ENCODE measurements at regions not wholly inside any gene's neighbourhood (a gene's known extent, or its start where the extent isn't known, plus 50 kb on each side); places are given as distances from the start of the nearest gene placed in this dataset.

DNA sequence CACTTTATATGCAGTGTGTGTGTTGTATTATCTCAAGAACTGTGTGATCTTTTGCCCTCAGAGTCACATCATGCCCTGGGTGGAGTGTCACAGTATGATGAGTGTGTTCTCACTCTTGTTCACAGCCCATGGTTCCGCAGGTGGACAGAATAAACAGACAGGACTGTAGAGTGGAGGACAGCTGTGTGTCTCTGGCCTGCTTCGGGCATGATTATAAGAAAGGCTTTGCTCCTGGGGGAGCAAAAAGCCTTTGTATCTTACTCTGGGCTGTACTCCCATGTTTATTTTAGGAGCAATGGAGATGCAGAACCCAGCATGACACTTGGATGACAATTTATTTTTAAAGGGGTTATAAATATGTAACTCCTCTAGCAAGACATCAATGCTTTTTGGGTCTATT is 371.7 kb upstream of the MEX3C start:
- TF ChIP-seq RXRA (IDR thresholded peaks at IDR 0.05; ENCODE audit: insufficient read depth, low read depth, low read length) (no peak), CTCF (IDR thresholded peaks at IDR 0.05; ENCODE audit: control extremely low read depth in 1 of 3, insufficient read depth in 1 of 3, low read depth in 1 of 3, low read length in 3 of 3) (no peak), CBX8 (IDR thresholded peaks at IDR 0.05; ENCODE audit: borderline replicate concordance, low read depth, low read length) (no peak), POLR2A (IDR thresholded peaks at IDR 0.05; ENCODE audit: control extremely low read depth in 1 of 2, low read depth in 2 of 2, low read length in 2 of 2) (no peak), EP300 (IDR thresholded peaks at IDR 0.05; ENCODE audit: borderline replicate concordance in 1 of 2, low read depth in 2 of 2, low read length in 2 of 2) (no peak), TAF1 (IDR thresholded peaks at IDR 0.05; ENCODE audit: low read depth, low read length) (no peak), JUND (IDR thresholded peaks at IDR 0.05; ENCODE audit: low read length) (no peak), TCF12 (IDR thresholded peaks at IDR 0.05; ENCODE audit: low read depth, low read length) (no peak), RFX5 (IDR thresholded peaks at IDR 0.05; ENCODE audit: borderline replicate concordance, low read depth, low read length) (no peak), SUZ12 (IDR thresholded peaks at IDR 0.05; ENCODE audit: low read length) (no peak), JUN (IDR thresholded peaks at IDR 0.05; ENCODE audit: low read depth, low read length) (no peak), NRF1 (IDR thresholded peaks at IDR 0.05; ENCODE audit: low read depth, low read length) (no peak)
- TF ChIP-seq, protein P1, sequence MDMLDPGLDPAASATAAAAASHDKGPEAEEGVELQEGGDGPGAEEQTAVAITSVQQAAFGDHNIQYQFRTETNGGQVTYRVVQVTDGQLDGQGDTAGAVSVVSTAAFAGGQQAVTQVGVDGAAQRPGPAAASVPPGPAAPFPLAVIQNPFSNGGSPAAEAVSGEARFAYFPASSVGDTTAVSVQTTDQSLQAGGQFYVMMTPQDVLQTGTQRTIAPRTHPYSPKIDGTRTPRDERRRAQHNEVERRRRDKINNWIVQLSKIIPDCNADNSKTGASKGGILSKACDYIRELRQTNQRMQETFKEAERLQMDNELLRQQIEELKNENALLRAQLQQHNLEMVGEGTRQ (IDR thresholded peaks at IDR 0.05; ENCODE audit: low read length) = no peak
- TF ChIP-seq, protein P2, sequence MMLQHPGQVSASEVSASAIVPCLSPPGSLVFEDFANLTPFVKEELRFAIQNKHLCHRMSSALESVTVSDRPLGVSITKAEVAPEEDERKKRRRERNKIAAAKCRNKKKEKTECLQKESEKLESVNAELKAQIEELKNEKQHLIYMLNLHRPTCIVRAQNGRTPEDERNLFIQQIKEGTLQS (IDR thresholded peaks at IDR 0.05; ENCODE audit: insufficient read depth, low read depth, low read length) = no peak
